ENCODE measurements at regions not wholly inside any gene's neighbourhood (a gene's known extent, or its start where the extent isn't known, plus 50 kb on each side); places are given as distances from the start of the nearest gene placed in this dataset.
A peak's percentile ranks its signal among the peaks of the same experiment; 100 is the strongest.

DNA sequence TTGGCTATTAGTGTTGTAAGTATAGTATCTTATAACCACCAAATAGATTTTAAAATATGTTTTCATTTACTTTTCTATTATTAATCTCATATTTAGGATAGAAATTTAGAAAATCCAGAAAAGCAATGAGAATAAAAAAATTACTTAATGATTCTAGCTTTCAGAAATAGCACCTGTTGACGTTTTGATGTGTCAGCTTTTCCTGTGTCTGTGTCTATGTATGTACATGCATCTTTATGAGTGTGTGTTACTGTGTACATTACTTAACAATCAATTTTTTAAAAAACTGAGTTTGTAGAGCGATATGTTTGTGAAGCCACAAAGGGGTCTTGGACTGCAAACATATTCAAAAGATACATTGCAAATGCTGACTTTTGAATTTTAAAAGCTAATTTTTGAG lies 526.9 kb downstream of the BCKDHB start:
- TF ChIP-seq, protein P1, sequence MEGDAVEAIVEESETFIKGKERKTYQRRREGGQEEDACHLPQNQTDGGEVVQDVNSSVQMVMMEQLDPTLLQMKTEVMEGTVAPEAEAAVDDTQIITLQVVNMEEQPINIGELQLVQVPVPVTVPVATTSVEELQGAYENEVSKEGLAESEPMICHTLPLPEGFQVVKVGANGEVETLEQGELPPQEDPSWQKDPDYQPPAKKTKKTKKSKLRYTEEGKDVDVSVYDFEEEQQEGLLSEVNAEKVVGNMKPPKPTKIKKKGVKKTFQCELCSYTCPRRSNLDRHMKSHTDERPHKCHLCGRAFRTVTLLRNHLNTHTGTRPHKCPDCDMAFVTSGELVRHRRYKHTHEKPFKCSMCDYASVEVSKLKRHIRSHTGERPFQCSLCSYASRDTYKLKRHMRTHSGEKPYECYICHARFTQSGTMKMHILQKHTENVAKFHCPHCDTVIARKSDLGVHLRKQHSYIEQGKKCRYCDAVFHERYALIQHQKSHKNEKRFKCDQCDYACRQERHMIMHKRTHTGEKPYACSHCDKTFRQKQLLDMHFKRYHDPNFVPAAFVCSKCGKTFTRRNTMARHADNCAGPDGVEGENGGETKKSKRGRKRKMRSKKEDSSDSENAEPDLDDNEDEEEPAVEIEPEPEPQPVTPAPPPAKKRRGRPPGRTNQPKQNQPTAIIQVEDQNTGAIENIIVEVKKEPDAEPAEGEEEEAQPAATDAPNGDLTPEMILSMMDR (IDR thresholded peaks at IDR 0.05) = no peak
- no peak for TF ChIP-seq POLR2A (IDR thresholded peaks at IDR 0.05)
- no peak for TF ChIP-seq POLR2AphosphoS5 (IDR thresholded peaks at IDR 0.05)
- no peak overlapping the region for H3K4me3 ChIP-seq
- H3K27me3 ChIP-seq = no peaks in the 10 kb centered on the region
- intact Hi-C loops (cut with DNase I; ENCODE audit: low total_unique reads) = no loop called here
- H3K27ac ChIP-seq = no peak overlapping the region
- no peak for DNase-seq (ENCODE audit: low spot score in 2 of 2)
- no peaks in the 10 kb centered on the region for H3K9me3 ChIP-seq
- H3K4me1 ChIP-seq = no peaks in the 10 kb centered on the region
- no peaks in the 10 kb centered on the region for H3K36me3 ChIP-seq

DNA sequence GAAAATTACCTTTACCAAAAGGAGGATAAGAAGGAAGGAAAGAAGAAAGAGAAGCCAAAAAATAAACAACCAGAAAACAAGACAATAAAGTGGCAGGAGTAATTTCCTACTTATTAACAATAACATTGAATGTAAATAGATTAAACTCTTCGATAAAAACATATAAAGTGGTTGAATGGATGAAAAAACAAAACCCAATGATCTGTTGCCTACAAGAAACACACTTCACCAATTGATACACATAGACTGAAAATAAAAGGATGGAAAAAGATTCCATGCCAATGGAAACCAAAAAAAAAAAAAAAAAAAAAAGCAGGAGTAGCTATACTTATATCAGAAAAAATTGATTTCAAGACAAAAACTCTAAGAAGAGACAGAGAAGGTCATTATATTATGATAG lies 518.9 kb downstream of the BCKDHB start:
- H3K27ac ChIP-seq = no peak overlapping the region
- no peak overlapping the region for H3K4me3 ChIP-seq
- H3K4me1 ChIP-seq = no peaks in the 10 kb centered on the region
- no peaks in the 10 kb centered on the region for H3K27me3 ChIP-seq
- H3K36me3 ChIP-seq = no peaks in the 10 kb centered on the region
- TF ChIP-seq, protein P1 (IDR thresholded peaks at IDR 0.05) = no peak
- TF ChIP-seq POLR2AphosphoS5 (IDR thresholded peaks at IDR 0.05) = no peak
- no peak for TF ChIP-seq POLR2A (IDR thresholded peaks at IDR 0.05)
- no peak for DNase-seq (ENCODE audit: low spot score in 2 of 2)
- peaks cover 0 to 23% of the 10 kb centered on the region in 2 donors for H3K9me3 ChIP-seq
- intact Hi-C loops (cut with DNase I; ENCODE audit: low total_unique reads) = no loop called here

DNA sequence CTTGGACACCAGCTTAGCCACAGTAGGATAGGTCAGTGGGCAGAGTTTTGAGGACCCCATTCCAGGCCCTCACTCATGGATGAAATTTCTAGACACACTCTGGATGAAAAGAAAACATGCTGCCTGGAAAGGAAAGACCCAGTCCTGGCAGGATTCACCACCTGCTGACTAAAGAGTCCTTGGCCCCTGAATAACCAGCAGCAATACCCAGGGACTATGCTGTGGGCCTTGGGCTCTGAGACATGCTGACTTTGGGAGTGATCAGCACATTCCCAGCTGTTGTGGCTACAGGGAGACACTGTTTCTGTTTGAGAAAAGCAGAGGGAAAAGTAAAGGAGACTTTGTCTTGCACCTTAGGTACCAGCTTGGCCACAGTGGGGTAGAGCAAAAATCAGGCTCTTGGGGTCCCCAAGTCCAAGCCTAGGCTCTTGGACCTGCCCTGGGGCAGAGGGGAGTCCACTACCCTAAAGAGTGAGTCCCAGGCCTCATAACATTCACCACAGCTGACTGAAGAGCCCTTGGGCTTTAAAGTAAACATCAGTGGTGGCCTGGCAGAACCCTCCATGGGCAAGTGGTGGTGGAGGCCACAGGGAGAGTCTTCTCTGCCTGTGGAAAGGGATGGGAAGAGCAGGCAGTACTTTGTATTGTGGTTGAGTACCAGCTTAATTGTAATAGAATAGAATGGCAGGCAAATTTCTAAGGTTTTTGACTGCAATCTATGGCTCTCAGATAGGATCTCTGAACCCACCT lies 516.8 kb downstream of the BCKDHB start:
- no peak for DNase-seq (ENCODE audit: low spot score in 2 of 2)
- no peaks in the 10 kb centered on the region for H3K36me3 ChIP-seq
- H3K27ac ChIP-seq = no peak overlapping the region
- TF ChIP-seq POLR2AphosphoS5 (IDR thresholded peaks at IDR 0.05) (no peak), POLR2A (IDR thresholded peaks at IDR 0.05) (no peak)
- TF ChIP-seq, protein P1 (IDR thresholded peaks at IDR 0.05) = no peak
- intact Hi-C loops (cut with DNase I; ENCODE audit: low total_unique reads) = no loop called here
- no peak overlapping the region for H3K4me3 ChIP-seq
- no peaks in the 10 kb centered on the region for H3K27me3 ChIP-seq
- H3K9me3 ChIP-seq = peaks cover 0 to 23% of the 10 kb centered on the region in 2 donors
- no peaks in the 10 kb centered on the region for H3K4me1 ChIP-seq

DNA sequence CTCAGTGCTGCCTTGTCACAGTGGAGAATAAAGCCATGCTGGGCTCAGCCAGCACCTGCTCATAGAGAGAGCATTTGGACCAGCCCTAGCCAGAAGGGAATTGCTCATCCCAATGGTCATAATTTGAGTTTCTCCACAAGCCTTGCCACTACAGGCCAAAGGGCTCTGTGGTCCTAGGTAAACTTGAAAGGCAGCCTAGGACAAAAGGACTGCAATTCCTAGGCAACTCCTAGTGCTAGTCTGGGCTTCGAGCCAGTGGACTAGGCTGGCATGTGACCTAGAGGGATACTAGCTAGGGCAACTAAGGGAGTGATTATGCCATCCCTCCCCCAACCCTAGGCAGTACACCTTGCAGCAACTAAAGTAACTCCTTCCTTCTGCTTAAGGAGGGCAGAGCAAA lies 516.2 kb downstream of the BCKDHB start:
- DNase-seq (ENCODE audit: low spot score in 2 of 2) = peak in 1 of 2 donors; percentile 49
- intact Hi-C loops (cut with DNase I; ENCODE audit: low total_unique reads) = no loop called here
- Histone ChIP-seq H3K9me3 (peaks cover 0 to 23% of the 10 kb centered on the region in 2 donors), H3K4me1 (no peaks in the 10 kb centered on the region), H3K27ac (no peak overlapping the region), H3K27me3 (no peaks in the 10 kb centered on the region), H3K36me3 (no peaks in the 10 kb centered on the region), H3K4me3 (no peak overlapping the region)
- no peak for TF ChIP-seq POLR2AphosphoS5 (IDR thresholded peaks at IDR 0.05)
- TF ChIP-seq, protein P1 (IDR thresholded peaks at IDR 0.05) = no peak
- no peak for TF ChIP-seq POLR2A (IDR thresholded peaks at IDR 0.05)

DNA sequence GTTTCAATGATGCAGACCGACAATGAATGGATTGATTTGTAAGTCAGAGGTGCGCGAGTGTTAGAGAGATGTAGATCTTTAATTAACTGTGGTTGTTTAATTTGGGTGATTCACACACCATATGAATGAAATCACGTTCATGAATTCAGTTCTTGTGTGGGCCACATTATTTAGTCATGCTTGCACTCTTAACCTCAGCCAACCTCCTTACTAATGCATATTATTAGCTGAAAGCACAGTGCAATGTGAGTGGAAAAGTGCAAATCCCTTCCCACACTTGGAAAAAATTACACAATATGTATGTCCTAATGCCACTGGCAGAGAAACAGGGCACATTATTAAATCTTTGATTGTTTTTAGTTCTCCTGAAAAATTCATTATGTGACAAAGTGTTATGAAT lies 512.5 kb downstream of the BCKDHB start:
- Histone ChIP-seq H3K4me3 (no peak overlapping the region), H3K36me3 (no peaks in the 10 kb centered on the region), H3K27ac (no peak overlapping the region), H3K4me1 (no peaks in the 10 kb centered on the region), H3K9me3 (peaks cover 0 to 9% of the 10 kb centered on the region in 2 donors), H3K27me3 (no peaks in the 10 kb centered on the region)
- intact Hi-C loops (cut with DNase I; ENCODE audit: low total_unique reads) = no loop called here
- DNase-seq (ENCODE audit: low spot score in 2 of 2) = no peak
- no peak for TF ChIP-seq POLR2A (IDR thresholded peaks at IDR 0.05)
- TF ChIP-seq, protein P1 (IDR thresholded peaks at IDR 0.05) = no peak
- no peak for TF ChIP-seq POLR2AphosphoS5 (IDR thresholded peaks at IDR 0.05)
